ENCODE measurements at regions not wholly inside any gene's neighbourhood (a gene's known extent, or its start where the extent isn't known, plus 50 kb on each side); places are given as distances from the start of the nearest gene placed in this dataset.
A peak's percentile ranks its signal among the peaks of the same experiment; 100 is the strongest.

DNA sequence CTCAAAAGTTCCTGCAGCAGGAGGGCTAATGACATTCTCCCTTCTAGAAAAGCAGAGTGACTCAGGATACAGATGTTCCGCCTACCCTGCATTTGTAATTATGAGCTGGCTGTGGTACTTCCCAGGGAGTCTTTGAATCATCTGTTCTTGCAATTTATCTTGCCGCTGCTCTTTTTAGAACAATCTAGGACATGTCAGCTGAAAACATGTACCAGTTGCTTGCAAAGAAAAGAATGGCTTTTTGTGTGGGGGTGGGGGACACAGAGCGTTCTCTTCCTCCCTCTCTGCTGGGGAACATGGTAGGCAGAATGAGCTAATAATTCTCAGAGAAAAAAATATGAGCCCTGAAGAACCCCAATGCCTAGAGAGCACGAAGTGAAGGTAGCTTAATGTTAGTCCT is 51.7 kb upstream of the TUT7 start:
- DNase-seq (peak; percentile 61), ATAC-seq (peak; percentile 92)
- Mint-ChIP-seq H3K27ac (no peak overlapping the region), H3K9me3 (ENCODE audit: low read depth) (no peaks in the 10 kb centered on the region), H3K36me3 (ENCODE audit: low read depth) (no peaks in the 10 kb centered on the region), H3K4me1 (peaks cover 32% of the 10 kb centered on the region), H3K27me3 (peaks cover 24% of the 10 kb centered on the region), H3K4me3 (no peak overlapping the region)
- POLR2A ChIA-PET, result no interaction called here
- intact Hi-C loops (cut with DNase I, micrococcal nuclease), result loop anchor here (1.0 to 5.0 kb wide), 2 partner anchors 52 to 54 kb away; partner anchors contain the start of gene TUT7 (in 2 of the 2)
- CTCF ChIA-PET, result interaction anchor here (1.2 to 2.0 kb wide), 4 partner anchors 9 to 542 kb away, joined by 3 to 21 read pairs (median 4); no protein-coding TSS in a partner anchor

DNA sequence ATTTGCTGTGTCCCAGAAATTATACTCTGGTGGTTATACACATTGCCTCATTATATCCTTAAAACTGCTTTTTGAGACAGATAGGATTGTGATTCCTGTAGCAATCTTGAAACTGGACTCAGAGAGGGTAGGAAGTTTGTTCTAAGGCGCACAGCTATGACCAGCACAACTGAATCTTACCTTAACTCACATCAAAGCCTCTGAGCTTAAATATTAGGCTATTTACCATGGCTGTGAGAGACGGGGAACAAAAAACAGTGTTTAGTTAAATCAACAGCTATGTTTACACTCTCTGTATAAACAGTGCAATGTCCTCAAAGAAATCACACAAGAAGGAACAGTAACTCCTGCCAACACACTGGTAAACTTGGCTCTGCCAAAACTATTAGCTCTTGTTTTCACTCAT is 50.9 kb upstream of the TUT7 start:
- no peak for DNase-seq
- no peak for ATAC-seq
- Mint-ChIP-seq H3K4me3 (no peak overlapping the region), H3K9me3 (ENCODE audit: low read depth) (no peaks in the 10 kb centered on the region), H3K27me3 (peaks cover 24% of the 10 kb centered on the region), H3K27ac (no peak overlapping the region), H3K4me1 (peaks cover 32% of the 10 kb centered on the region), H3K36me3 (ENCODE audit: low read depth) (no peaks in the 10 kb centered on the region)
- intact Hi-C loops (cut with DNase I, micrococcal nuclease), result loop anchor here (1.0 to 5.0 kb wide), 2 partner anchors 51 to 53 kb away; partner anchors contain the start of gene TUT7 (in 2 of the 2)
- ChIA-PET CTCF (interaction anchor here (0.6 to 2.0 kb wide), 3 partner anchors 10 to 31 kb away, joined by 3 to 21 read pairs (median 4); no protein-coding TSS in a partner anchor), POLR2A (no interaction called here)

All from activated CD4-positive, alpha-beta T cell treated with anti-CD3 and anti-CD28 coated beads for 36 hours (primary cell).